ENCODE measurements at regions not wholly inside any gene's neighbourhood (a gene's known extent, or its start where the extent isn't known, plus 50 kb on each side); places are given as distances from the start of the nearest gene placed in this dataset.

GRCh38 chr20:60631585-60632287 lies 620.3 kb upstream of the CDH4 start:
- DNase-seq (ENCODE audit: low spot score), result no peak

- no peak for DNase-seq (ENCODE audit: low spot score)
Observed at GRCh38 chr20:60632391-60633262, 619.4 kb upstream of the CDH4 start.

DNA sequence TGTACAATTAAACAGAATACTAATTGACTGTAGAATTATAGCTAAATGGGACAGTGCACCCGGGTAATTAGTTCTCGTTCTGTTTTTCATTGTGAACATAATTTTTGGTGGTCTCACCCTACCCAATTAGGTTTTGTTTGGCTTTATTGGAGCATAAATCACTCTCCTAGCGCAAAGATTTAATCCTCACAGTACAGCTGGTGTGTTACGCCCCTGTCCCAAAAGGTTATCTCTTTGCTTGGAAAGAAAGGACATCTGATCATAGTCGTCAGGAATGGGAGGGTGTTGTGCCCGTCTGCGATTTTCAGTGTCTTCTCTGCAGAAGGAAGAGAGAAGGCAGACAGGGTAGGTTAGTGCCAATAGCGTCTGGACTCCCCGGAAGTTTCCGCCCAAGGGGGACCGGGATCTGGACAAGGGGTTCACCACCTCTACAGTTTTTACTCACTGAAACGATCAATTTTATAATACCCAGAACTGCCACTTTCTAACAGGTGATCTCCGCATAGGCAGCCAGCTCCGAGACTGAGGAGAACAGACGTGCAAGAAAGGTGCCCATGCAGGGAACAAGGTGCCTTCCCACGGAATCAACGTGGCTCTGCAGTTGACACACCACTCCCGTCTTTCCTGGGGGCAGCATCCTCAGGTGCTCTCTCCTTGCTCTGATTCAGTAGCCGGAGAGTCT lies 617.4 kb upstream of the CDH4 start:
- DNase-seq (ENCODE audit: low spot score), result no peak

DNA sequence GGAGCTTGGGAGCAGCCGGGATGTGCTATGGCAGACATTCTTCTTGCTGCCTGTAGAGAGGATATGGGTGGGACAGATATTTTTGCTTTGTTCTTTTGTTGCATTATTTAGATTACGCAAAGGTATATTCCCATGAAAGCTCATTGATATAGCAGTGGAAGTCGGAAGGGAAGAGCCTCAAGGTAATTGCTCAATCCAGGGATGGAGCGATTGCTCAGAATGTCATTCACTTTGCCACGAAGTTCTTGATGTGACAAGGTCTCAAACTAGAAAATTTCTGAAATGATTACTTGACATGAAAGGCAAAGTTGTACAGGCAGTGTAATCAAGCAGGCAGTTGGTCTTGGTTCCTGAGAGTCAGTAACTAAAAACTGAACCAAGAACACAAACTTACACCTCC lies 615.6 kb upstream of the CDH4 start:
- DNase-seq (ENCODE audit: low spot score), result no peak

DNA sequence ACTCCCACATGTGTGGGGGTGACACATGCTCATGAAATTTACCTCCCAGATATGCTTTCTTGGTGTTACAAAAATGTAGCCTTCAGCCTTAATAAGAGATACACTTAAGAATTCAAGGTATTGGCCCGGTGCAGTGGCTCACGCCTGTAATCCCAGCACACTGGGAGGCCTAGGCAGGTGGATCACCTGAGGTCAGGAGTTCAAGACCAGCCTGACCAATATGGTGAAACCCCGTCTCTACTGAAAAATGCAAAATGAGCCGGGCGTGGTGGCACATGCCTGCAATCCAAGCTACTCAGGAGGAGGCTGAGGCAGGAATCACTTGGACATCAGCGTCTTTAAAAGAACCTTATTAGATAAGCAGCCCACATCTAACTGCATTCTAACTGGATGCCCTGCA lies 614.3 kb upstream of the CDH4 start:
- no peak for DNase-seq (ENCODE audit: low spot score)

DNA sequence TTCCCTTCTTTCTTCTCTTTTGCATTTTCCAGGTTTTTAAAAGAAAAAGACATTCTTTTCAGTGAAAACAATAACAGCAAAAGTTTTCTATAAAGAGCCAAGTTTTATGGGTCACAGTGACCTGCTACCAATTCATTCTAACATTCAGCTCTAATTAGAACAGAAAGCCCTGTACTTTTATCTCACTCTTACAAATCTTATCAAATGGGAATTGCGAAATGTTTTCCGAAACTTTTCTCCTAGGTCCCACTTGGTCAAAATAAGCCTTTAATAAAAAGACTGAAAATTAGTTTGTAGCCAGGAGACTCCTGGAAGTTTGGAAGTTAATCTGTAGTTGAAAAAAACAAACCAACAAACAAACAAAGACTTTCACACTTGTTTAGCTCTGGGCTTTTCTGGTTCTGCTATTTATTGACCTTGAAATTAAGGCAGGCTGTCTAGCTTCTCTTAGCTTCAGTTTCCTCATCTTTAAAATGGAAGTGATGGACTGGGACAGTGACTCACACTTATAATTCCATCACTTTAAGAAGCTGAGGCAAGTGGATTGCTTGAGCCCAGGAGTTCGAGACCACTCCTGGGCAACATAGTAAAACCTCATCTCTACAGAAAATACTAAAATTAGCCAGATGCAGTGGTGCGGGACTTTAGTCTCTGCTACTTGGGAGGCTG lies 613.5 kb upstream of the CDH4 start:
- no peak for DNase-seq (ENCODE audit: low spot score)

- no peak for DNase-seq (ENCODE audit: low spot score)
Observed at GRCh38 chr20:60641879-60642447, 610.1 kb upstream of the CDH4 start.

DNA sequence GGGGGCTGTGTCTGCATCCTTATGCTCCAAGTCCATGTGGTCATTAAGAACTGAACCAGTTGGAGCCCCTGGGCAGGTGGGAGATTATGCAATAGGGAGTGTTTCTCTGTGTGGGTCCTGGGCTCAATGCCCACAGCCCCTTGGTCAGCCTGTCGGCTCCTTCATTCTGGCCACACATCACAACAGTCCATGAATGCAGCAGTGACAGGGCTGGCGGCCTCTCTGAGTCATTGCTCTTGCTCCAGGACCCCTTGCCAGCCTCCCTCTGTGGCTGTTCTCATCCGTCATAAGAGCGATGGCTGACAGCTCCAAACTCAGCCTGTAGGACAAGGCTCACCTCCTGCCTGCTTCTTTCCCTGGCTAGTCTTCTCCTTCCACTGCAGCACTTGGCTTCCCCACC lies 609.5 kb upstream of the CDH4 start:
- no peak for DNase-seq (ENCODE audit: low spot score)

GRCh38 chr20:60648556-60648955 lies 603.5 kb upstream of the CDH4 start:
- no peak for DNase-seq (ENCODE audit: low spot score)

GRCh38 chr20:60649541-60649940 lies 602.5 kb upstream of the CDH4 start:
- no peak for DNase-seq (ENCODE audit: low spot score)

GRCh38 chr20:60650087-60650486 lies 602.0 kb upstream of the CDH4 start:
- DNase-seq (ENCODE audit: low spot score), result no peak

DNA sequence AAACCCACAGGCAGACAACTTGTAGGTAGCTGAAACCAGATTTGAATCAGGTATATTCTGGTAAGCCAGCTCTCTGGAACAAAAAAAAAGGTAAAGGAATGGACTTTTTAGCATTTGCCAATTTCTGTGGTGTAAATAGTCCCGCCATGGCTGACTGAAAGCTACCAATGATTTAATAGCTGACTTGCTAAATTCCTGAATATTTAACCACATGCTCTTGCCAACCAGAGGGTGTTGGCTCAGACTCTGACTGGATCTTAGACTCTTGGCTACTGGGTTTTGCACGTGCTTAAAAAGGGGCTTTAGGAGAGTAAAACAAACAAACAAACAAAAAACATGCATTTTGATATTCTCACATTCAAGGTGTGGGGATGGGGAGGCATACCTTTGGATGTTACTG lies 600.0 kb upstream of the CDH4 start:
- no peak for DNase-seq (ENCODE audit: low spot score)

DNA sequence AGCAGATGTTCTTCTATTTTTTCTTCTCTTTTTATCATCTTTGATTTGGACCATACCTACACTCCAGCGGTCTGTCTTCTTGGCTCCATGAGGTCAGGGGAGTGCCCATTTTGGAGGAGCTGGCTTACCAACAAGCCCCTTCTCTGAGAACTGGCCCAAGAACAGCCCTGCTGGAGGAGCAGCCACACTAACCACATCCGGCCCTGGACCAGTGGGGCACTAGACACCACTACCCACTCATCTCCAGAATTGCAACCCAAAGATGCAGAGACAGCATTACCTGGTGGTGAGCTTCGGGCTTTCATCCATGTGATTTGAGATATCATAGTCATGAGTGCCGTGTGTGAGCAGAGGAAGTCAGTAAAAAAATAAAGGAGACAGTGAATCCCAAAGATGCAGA lies 599.4 kb upstream of the CDH4 start:
- no peak for DNase-seq (ENCODE audit: low spot score)

DNA sequence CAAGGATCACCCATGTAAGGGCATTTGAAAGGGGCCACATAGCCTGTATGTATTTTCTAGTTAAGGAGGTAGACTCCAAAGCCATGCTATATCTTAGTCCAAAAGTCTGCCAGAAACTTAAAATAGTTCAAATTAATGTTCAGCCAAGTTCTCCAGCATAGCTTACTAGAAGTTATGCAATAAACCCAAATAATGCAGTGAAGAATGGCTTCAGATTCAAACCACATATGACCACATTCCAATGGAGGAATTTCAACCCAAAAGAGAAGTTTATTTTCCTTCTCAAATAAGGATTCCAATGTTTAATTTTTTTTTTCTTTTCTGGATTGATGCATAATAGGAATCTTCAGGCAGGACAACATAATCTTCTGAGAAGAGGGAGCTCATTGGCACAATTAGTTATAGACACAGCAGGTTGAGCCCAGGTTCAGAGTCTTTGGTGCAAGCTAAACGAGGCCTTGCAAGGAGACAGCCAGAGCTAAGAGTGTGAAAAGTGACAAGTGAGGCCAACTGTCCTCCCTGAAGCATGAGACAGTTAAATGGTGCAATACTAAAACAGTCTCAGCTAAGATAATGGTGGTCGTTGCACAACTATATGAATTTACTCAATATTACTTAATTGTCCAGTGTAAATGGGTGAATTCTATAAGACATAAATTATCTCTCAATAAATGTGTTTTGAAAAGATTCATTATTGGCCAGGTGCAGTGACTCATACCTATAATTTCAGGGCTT lies 598.8 kb upstream of the CDH4 start:
- no peak for DNase-seq (ENCODE audit: low spot score)

DNA sequence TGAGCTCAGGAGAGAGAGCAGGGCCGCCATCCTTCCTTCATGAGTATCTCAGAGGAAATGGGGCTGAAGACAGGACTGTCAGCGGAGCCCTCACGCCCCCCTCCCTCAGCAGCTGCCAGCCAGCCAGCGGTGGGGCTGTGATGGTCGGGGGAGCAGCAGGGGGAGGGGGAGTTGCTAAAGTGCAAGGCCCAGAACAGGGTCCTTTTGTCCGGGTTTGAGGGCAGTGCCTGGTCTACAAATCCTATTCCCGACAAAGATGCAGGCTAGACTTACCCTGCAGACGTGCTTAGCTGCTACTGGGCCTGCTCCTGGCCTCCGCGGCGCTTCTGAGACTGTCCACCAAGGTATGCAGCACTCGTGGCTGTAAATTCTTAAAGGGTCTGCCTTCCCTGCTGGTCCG lies 593.4 kb upstream of the CDH4 start:
- no peak for DNase-seq (ENCODE audit: low spot score)

DNA sequence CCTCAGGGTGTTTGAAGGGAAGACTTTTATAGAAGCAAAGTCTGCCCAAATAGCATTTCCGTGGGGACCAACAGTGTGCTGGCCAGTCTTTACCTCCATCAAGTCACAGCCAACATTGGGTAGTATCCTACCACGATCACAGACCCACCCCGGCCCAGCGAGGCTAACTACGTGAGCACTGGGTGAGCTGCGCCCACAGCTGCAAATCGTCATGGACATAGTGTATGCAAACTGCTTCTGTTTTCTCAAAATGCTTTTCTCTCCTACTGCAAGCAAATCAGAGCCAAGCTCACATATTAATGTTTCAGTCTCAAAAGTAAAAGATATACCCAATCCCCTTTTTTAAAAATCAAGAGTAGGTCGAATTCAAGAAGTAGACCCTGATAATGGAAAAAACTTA lies 592.8 kb upstream of the CDH4 start:
- no peak for DNase-seq (ENCODE audit: low spot score)

- no peak for DNase-seq (ENCODE audit: low spot score)
Observed at GRCh38 chr20:60662307-60662706, 589.8 kb upstream of the CDH4 start.

DNA sequence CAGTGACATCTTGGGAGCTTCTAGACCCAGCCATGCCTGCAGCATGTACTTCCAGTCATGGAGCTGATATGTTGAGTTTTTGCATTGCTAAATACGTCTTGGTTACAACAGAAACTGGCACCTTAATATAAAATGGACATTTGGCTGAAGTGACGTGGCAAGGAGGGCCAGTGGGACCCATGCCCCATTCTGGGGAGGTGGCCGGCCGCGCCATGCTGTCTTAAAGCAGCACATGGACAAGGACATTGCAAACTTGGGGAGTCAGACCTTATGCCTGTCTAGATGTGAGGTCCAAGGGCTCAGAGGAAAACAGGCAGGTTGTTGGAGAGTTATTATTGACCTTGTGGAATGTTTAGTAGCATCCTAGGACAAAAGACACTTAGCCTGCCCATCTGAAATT lies 588.0 kb upstream of the CDH4 start:
- DNase-seq (ENCODE audit: low spot score), result no peak

DNA sequence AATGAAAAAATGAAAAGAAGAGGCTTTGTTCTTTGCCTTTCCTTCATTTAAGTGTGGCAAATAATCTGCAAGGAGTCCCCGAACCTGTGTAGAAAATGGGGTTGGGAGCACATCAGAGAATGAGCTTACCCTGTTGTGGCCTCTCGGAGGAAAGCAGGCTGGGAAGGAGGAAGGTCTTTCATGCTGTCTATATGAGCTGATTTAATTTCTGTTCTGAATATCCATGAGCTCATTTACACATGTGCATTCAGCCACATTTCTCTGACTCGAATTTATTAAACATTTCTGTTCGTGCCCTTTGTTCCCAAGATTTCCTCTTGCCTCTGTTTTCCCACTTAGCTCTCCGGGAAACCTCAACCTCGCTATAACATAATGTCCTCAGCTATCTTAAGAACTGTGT lies 584.4 kb upstream of the CDH4 start:
- no peak for DNase-seq (ENCODE audit: low spot score)

- DNase-seq (ENCODE audit: low spot score), result no peak
Observed at GRCh38 chr20:60669211-60669610, 582.9 kb upstream of the CDH4 start.

- no peak for DNase-seq (ENCODE audit: low spot score)
Observed at GRCh38 chr20:60676011-60676410, 576.0 kb upstream of the CDH4 start.

Data from SK-N-DZ (cell line).